Erythroblast (primary cell): ENCODE measurements at regions not wholly inside any gene's neighbourhood (a gene's known extent, or its start where the extent isn't known, plus 50 kb on each side); places are given as distances from the start of the nearest gene placed in this dataset.

Experiments
- GATA1 ChIP-seq: IDR thresholded peaks from 2 replicates; pipeline ENCODE4 v1.6.1; 2011; ENCODE audit warnings: low read depth, mild to moderate bottlenecking, control low read depth, low read length, moderate library complexity
- POLR2A ChIP-seq: IDR thresholded peaks from 2 replicates; pipeline ENCODE4 v1.6.1; 2011; ENCODE audit warnings: mild to moderate bottlenecking, low read length

- TF ChIP-seq POLR2A (peak; percentile 8), GATA1 (peak; percentile 29)
Observed at GRCh38 chr6:170011204-170012036, 260.0 kb downstream of the ERMARD start.
